Liver (tissue), 3 donors: ENCODE measurements at regions not wholly inside any gene's neighbourhood (a gene's known extent, or its start where the extent isn't known, plus 50 kb on each side); places are given as distances from the start of the nearest gene placed in this dataset.

Experiments
- CTCF ChIP-seq: fragments of 150-350 bp; IDR thresholded peaks from 2 replicates; pipeline ENCODE4 v1.5.1; 2017; ENCODE audit warnings: improper control_type of control experiment, low read depth, low read length; ENCODE audit not compliant: missing input control
- EGR1 ChIP-seq, 2 donors: IDR thresholded peaks; 2 replicates each; pipeline ENCODE4 v1.6.1; 2016 to 2018; ENCODE audit warnings: antibody characterized with exemption in 2 of 2, low read depth in 2 of 2
- FOXA1 ChIP-seq: IDR thresholded peaks from 2 replicates; pipeline ENCODE4 v1.6.1; 2016; ENCODE audit warnings: antibody characterized with exemption
- JUND ChIP-seq, 2 donors: IDR thresholded peaks; 2 replicates each; pipeline ENCODE4 v1.6.1; 2016; ENCODE audit warnings: antibody characterized with exemption in 2 of 2
- MAX ChIP-seq: IDR thresholded peaks from 2 replicates; pipeline ENCODE4 v1.6.1; 2016; ENCODE audit warnings: antibody characterized with exemption
- RAD21 ChIP-seq, 2 donors: IDR thresholded peaks; 2 replicates each; pipeline ENCODE4 v1.6.1; 2016; ENCODE audit warnings: antibody characterized with exemption in 2 of 2, mild to moderate bottlenecking in 2 of 2
- REST ChIP-seq: IDR thresholded peaks from 2 replicates; pipeline ENCODE4 v1.6.1; 2016; ENCODE audit warnings: antibody characterized with exemption, mild to moderate bottlenecking
- RXRA ChIP-seq, 2 donors: IDR thresholded peaks; 2 replicates each; pipeline ENCODE4 v1.6.1; 2017 to 2018; ENCODE audit warnings: antibody characterized with exemption in 2 of 2, mild to moderate bottlenecking in 1 of 2
- SP1 ChIP-seq: IDR thresholded peaks from 2 replicates; pipeline ENCODE4 v1.6.1; 2018; ENCODE audit warnings: antibody characterized with exemption, mild to moderate bottlenecking
- TAF1 ChIP-seq: conservative IDR thresholded peaks from 2 replicates; pipeline ENCODE4 v1.6.1; 2016; ENCODE audit warnings: antibody characterized with exemption, mild to moderate bottlenecking
- YY1 ChIP-seq: IDR thresholded peaks from 2 replicates; pipeline ENCODE4 v1.6.1; 2016; ENCODE audit warnings: antibody characterized with exemption, mild to moderate bottlenecking
- ZBTB33 ChIP-seq: IDR thresholded peaks from 2 replicates; pipeline ENCODE4 v1.6.1; 2016; ENCODE audit warnings: antibody characterized with exemption
- TF ChIP-seq, protein P1 (sequence below): IDR thresholded peaks from 2 replicates; pipeline ENCODE4 v1.6.1; 2016; ENCODE audit warnings: antibody characterized with exemption
- donor health status: healthy.
- donor health status: healthy.

DNA sequence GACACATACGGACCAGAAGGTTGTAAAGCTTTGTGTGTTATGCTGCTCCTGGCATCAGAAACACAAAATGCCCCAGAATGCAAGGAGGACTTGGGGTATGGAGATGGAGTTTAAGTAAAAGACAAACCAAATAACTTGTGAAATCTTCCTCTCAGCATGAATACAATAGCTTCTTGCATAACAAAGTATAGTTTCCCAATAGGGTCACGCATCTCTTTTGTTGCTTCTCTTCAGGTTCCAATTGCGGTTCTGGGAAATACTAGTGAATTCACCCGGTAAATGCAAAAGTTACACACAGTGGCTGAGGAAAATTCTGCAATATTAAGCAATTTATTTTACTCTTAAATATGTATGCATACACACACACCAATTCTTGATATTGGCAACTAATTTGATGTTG is 339.2 kb upstream of the EPHA4 start:
- TF ChIP-seq SP1 (no peak), JUND (IDR thresholded peaks at IDR 0.05) (no peak), EGR1 (IDR thresholded peaks at IDR 0.05; ENCODE audit: low read depth in 2 of 2) (no peak), TAF1 (no peak), RAD21 (IDR thresholded peaks at IDR 0.05) (no peak), CTCF (no peak), ZBTB33 (no peak), YY1 (no peak), MAX (no peak), RXRA (IDR thresholded peaks at IDR 0.05) (no peak), REST (no peak), FOXA1 (no peak)
- TF ChIP-seq, protein P1, sequence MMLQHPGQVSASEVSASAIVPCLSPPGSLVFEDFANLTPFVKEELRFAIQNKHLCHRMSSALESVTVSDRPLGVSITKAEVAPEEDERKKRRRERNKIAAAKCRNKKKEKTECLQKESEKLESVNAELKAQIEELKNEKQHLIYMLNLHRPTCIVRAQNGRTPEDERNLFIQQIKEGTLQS, result no peak
